GM12878 (cell line): ENCODE measurements at regions not wholly inside any gene's neighbourhood (a gene's known extent, or its start where the extent isn't known, plus 50 kb on each side); places are given as distances from the start of the nearest gene placed in this dataset.

Experiments used
- ATAC-seq: fragments of 200-7000 bp; cut with Tn5 transposase; 3 replicates; pipeline ENCODE4 v1.9.1; 2020; ENCODE audit warnings: mild to moderate bottlenecking, moderate library complexity
- BruUV-seq: library from RNA; stranded (reverse); fragments of 400-500 nt; replicated peaks from 2 replicates; lab custom pipeline; 2021; lab: Mats Ljungman, UMichigan
- CTCF ChIA-PET: fragments of 300-600 bp; sonication (Branson Sonifier 250); formaldehyde crosslinking; extraction: SDS; loops from one replicate; lab custom pipeline; 2021; ENCODE audit warnings: inconsistent platforms; lab: Yijun Ruan, JAX
- POLR2A ChIA-PET: fragments of 350-600 bp; formaldehyde crosslinking; extraction: SDS; loops from one replicate; lab custom pipeline; 2021; ENCODE audit warnings: inconsistent platforms; lab: Charles Lee
- RAD21 ChIA-PET: fragments of 300-600 bp; sonication (Branson Sonifier 250); formaldehyde crosslinking; loops from one replicate; lab custom pipeline; 2023; ENCODE audit warnings: antibody characterized with exemption; ENCODE audit not compliant: unreplicated experiment; lab: Charles Lee
- SMC1A ChIA-PET: fragments of 300-600 bp; sonication (Branson Sonifier 250); formaldehyde crosslinking; loops from one replicate; lab custom pipeline; 2023; ENCODE audit not compliant: unreplicated experiment, uncharacterized antibody; lab: Charles Lee
- DNase-seq: peaks from one replicate; pipeline ENCODE4 v3.0.0-alpha.2; 2011; ENCODE audit warnings: low read depth, low spot score
- FAIRE-seq: peaks from 3 replicates; lab custom pipeline; 2011; peaks lifted over from hg19 to GRCh38; lab: Jason Lieb, UNC
- H2AFZ ChIP-seq: 2 replicates; pipeline ENCODE4 v1.6.0; 2011; ENCODE audit warnings: low read depth, low read length, control low read depth; ENCODE audit not compliant: control insufficient read depth
- H3K27ac ChIP-seq: 2 replicates; pipeline ENCODE4 v1.5.1; 2011; ENCODE audit warnings: control low read depth; ENCODE audit not compliant: control insufficient read depth, insufficient read depth
- H3K27me3 ChIP-seq, 2 experiments: replicated peaks in 1 of 2; 2 replicates each; pipeline versions ENCODE4 v1.6.0 to v1.6.1; 2011; ENCODE audit warnings: low read length in 1 of 2; ENCODE audit not compliant: control insufficient read depth in 2 of 2, insufficient read depth in 2 of 2
- H3K36me3 ChIP-seq, 2 experiments: 2 replicates each; pipeline ENCODE4 v1.5.1; 2011; ENCODE audit warnings: low read length in 1 of 2; ENCODE audit not compliant: control insufficient read depth in 2 of 2, insufficient read depth in 2 of 2
- H3K4me1 ChIP-seq: 2 replicates; pipeline ENCODE4 v1.6.1; 2011; ENCODE audit warnings: mild to moderate bottlenecking, low read length, moderate library complexity, mixed read lengths; ENCODE audit not compliant: control insufficient read depth, insufficient read depth
- H3K4me2 ChIP-seq: 2 replicates; pipeline ENCODE4 v1.6.0; 2011; ENCODE audit warnings: control low read depth; ENCODE audit not compliant: control insufficient read depth, insufficient read depth
- H3K4me3 ChIP-seq: fragments of 200-600 bp; sonication (generic); 2 replicates; pipeline ENCODE4 v1.5.1; 2016
- H3K79me2 ChIP-seq: 2 replicates; pipeline ENCODE4 v1.6.0; 2011; ENCODE audit warnings: low read length; ENCODE audit not compliant: control insufficient read depth, insufficient read depth
- H3K9ac ChIP-seq: 2 replicates; pipeline ENCODE4 v1.8.0; 2011; ENCODE audit warnings: low read length, control low read depth, mixed read lengths; ENCODE audit not compliant: control insufficient read depth, insufficient read depth
- H3K9me3 ChIP-seq: replicated peaks from 3 replicates; pipeline ENCODE4 v1.5.1; 2011; ENCODE audit warnings: mild to moderate bottlenecking, low read length; ENCODE audit not compliant: control insufficient read depth, insufficient read depth
- H4K20me1 ChIP-seq: 2 replicates; pipeline ENCODE4 v1.6.0; 2011; ENCODE audit not compliant: control insufficient read depth, insufficient read depth
- EZH2 ChIP-seq: IDR thresholded peaks from 2 replicates; pipeline ENCODE4 v1.6.1; 2012; ENCODE audit warnings: low read depth, mild to moderate bottlenecking, control low read depth, inconsistent platforms, low read length, borderline replicate concordance; ENCODE audit not compliant: control insufficient read depth
- NR2C2 ChIP-seq: IDR thresholded peaks from 2 replicates; pipeline ENCODE4 v1.6.1; 2011; ENCODE audit warnings: borderline replicate concordance, low read depth; ENCODE audit not compliant: control insufficient read depth, insufficient read length
- RCOR1 ChIP-seq: conservative IDR thresholded peaks from 2 replicates; pipeline ENCODE4 v1.6.1; 2012; ENCODE audit warnings: low read depth, low read length, improper control_type of control experiment
- SUZ12 ChIP-seq: fragments of 200-600 bp; sonication (generic); IDR thresholded peaks from one replicate; pipeline ENCODE4 v1.6.1; 2018; ENCODE audit warnings: antibody characterized with exemption, mild to moderate bottlenecking; ENCODE audit not compliant: unreplicated experiment
- WGBS: methylation state at CpG from one replicate; pipeline ENCODE4 v1.1.6; 2016; ENCODE audit warnings: low lambda C conversion rate; ENCODE audit not compliant: insufficient replicate concordance, insufficient coverage; ENCODE audit errors: missing lambda C conversion rate; 5-methylcytosine and 5-hydroxymethylcytosine counted together
- in situ Hi-C: fragments of 300-500 bp; cut with MboI; formaldehyde crosslinking; loops from 9 replicates; pipeline ENCODE4 v1.14.3; 2018; ENCODE audit warnings: mixed read lengths
- intact Hi-C: fragments of 100-400 bp; cut with micrococcal nuclease; formaldehyde crosslinking; loops from one replicate; pipeline ENCODE4 v1.14.2; 2022; ENCODE audit not compliant: unreplicated experiment
- TF ChIP-seq, protein P1 (sequence below): IDR thresholded peaks from 2 replicates; pipeline ENCODE4 v1.6.1; 2012; ENCODE audit warnings: mild to moderate bottlenecking, low read depth, low read length

DNA sequence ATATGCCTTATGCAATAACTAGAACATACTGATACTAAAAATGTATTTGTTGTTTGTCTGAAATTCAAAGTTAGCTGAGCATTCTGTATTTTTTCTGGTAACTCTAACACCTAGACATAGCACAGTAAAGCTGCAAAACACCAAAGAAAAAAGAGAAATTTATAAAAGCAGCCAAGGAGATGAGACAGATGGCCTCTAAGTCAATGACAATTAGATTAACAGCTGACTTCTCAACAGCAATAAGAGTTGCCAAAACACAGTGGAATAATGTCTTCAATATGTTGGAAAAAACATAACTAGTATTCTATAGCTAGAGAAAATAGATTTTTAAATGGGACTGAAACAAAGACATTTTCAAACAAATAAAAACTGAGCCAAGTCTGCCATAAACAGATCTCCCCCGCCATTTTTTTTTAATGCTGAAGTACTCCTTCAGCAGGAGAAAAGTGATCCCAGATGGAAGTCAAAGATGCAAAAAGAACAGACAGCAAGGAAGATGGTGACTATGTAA is 81.3 kb downstream of the SYF2 start:
- SMC1A ChIA-PET = no interaction called here
- DNase-seq (no peak), ATAC-seq (no peak), FAIRE-seq (no peak)
- Histone ChIP-seq H2AFZ (no peak overlapping the region), H3K4me1 (peaks cover 6% of the 10 kb centered on the region), H3K4me3 (no peak overlapping the region), H4K20me1 (no peaks in the 10 kb centered on the region), H3K79me2 (no peaks in the 10 kb centered on the region), H3K27ac (no peak overlapping the region), H3K36me3 (no peaks in the 10 kb centered on the region), H3K27me3 (peaks cover 2 to 16% of the 10 kb centered on the region in 2 experiments), H3K9ac (no peak overlapping the region), H3K9me3 (no peaks in the 10 kb centered on the region; the same call in 2 of the 3 replicates), H3K4me2 (no peak overlapping the region)
- in situ Hi-C loops (no loop called here), intact Hi-C loops (no loop called here)
- TF ChIP-seq NR2C2 (no peak), EZH2 (no peak), RCOR1 (no peak), SUZ12 (no peak)
- TF ChIP-seq, protein P1, sequence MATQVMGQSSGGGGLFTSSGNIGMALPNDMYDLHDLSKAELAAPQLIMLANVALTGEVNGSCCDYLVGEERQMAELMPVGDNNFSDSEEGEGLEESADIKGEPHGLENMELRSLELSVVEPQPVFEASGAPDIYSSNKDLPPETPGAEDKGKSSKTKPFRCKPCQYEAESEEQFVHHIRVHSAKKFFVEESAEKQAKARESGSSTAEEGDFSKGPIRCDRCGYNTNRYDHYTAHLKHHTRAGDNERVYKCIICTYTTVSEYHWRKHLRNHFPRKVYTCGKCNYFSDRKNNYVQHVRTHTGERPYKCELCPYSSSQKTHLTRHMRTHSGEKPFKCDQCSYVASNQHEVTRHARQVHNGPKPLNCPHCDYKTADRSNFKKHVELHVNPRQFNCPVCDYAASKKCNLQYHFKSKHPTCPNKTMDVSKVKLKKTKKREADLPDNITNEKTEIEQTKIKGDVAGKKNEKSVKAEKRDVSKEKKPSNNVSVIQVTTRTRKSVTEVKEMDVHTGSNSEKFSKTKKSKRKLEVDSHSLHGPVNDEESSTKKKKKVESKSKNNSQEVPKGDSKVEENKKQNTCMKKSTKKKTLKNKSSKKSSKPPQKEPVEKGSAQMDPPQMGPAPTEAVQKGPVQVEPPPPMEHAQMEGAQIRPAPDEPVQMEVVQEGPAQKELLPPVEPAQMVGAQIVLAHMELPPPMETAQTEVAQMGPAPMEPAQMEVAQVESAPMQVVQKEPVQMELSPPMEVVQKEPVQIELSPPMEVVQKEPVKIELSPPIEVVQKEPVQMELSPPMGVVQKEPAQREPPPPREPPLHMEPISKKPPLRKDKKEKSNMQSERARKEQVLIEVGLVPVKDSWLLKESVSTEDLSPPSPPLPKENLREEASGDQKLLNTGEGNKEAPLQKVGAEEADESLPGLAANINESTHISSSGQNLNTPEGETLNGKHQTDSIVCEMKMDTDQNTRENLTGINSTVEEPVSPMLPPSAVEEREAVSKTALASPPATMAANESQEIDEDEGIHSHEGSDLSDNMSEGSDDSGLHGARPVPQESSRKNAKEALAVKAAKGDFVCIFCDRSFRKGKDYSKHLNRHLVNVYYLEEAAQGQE = no peak
- no TSS peak for BruUV-seq
- POLR2A ChIA-PET = no interaction called here
- RAD21 ChIA-PET = no interaction called here
- CTCF ChIA-PET = interaction anchor here (0.7 to 2.9 kb wide), 5 partner anchors 11 to 421 kb away, joined by 3 to 18 read pairs (median 4); no protein-coding TSS in a partner anchor
- 78% methylated on average over 1 of the region's 1 CpG for WGBS
